ENCODE measurements at regions not wholly inside any gene's neighbourhood (a gene's known extent, or its start where the extent isn't known, plus 50 kb on each side); places are given as distances from the start of the nearest gene placed in this dataset.

DNA sequence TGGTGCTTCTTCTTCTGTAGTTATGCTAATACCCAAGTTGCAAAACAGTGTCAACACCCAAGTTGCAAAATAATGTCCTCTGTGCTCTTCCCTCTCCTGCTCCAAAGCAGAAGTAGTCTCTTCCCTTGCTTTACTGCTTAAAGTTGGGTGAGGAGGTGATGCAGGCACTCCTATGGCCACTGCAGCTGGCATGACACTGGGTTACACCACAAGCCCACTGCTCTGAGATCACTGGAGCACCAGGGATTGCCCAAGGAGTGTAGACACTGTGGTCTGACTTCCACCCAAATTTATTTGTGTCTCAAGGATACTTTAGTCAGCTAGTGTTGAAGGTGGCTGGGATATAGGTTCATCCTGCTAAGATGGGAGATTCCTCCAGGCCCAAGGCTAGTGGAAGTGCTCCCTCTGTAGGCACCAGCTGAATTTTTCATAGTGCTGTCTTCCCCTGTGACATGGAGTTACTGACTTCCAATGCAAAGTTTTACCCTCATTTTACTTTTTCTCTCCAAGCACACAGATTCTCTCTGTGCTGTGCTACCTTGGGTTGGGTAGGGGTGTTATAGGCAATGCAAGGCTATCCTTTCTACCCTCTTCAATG, 196.2 kb upstream of the TENT5D start:
- TF ChIP-seq, protein P1, sequence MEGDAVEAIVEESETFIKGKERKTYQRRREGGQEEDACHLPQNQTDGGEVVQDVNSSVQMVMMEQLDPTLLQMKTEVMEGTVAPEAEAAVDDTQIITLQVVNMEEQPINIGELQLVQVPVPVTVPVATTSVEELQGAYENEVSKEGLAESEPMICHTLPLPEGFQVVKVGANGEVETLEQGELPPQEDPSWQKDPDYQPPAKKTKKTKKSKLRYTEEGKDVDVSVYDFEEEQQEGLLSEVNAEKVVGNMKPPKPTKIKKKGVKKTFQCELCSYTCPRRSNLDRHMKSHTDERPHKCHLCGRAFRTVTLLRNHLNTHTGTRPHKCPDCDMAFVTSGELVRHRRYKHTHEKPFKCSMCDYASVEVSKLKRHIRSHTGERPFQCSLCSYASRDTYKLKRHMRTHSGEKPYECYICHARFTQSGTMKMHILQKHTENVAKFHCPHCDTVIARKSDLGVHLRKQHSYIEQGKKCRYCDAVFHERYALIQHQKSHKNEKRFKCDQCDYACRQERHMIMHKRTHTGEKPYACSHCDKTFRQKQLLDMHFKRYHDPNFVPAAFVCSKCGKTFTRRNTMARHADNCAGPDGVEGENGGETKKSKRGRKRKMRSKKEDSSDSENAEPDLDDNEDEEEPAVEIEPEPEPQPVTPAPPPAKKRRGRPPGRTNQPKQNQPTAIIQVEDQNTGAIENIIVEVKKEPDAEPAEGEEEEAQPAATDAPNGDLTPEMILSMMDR (IDR thresholded peaks at IDR 0.05; ENCODE audit: poor library complexity, severe bottlenecking): no peak
- TF ChIP-seq POLR2AphosphoS5 (IDR thresholded peaks at IDR 0.05): no peak
- TF ChIP-seq RAD21 (conservative IDR thresholded peaks at IDR 0.05): no peak
- no peak for TF ChIP-seq MXI1 (conservative IDR thresholded peaks at IDR 0.05; ENCODE audit: poor library complexity, severe bottlenecking)
- TF ChIP-seq SMC3 (conservative IDR thresholded peaks at IDR 0.05; ENCODE audit: poor library complexity): no peak
- TF ChIP-seq, protein P2, sequence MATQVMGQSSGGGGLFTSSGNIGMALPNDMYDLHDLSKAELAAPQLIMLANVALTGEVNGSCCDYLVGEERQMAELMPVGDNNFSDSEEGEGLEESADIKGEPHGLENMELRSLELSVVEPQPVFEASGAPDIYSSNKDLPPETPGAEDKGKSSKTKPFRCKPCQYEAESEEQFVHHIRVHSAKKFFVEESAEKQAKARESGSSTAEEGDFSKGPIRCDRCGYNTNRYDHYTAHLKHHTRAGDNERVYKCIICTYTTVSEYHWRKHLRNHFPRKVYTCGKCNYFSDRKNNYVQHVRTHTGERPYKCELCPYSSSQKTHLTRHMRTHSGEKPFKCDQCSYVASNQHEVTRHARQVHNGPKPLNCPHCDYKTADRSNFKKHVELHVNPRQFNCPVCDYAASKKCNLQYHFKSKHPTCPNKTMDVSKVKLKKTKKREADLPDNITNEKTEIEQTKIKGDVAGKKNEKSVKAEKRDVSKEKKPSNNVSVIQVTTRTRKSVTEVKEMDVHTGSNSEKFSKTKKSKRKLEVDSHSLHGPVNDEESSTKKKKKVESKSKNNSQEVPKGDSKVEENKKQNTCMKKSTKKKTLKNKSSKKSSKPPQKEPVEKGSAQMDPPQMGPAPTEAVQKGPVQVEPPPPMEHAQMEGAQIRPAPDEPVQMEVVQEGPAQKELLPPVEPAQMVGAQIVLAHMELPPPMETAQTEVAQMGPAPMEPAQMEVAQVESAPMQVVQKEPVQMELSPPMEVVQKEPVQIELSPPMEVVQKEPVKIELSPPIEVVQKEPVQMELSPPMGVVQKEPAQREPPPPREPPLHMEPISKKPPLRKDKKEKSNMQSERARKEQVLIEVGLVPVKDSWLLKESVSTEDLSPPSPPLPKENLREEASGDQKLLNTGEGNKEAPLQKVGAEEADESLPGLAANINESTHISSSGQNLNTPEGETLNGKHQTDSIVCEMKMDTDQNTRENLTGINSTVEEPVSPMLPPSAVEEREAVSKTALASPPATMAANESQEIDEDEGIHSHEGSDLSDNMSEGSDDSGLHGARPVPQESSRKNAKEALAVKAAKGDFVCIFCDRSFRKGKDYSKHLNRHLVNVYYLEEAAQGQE (IDR thresholded peaks at IDR 0.05; ENCODE audit: borderline replicate concordance): no peak
- TF ChIP-seq TAF1 (IDR thresholded peaks at IDR 0.05; ENCODE audit: low read depth): no peak
- no peak for TF ChIP-seq EP300 (conservative IDR thresholded peaks at IDR 0.05; ENCODE audit: poor library complexity, severe bottlenecking)
